GM12872 (cell line): ENCODE measurements at regions not wholly inside any gene's neighbourhood (a gene's known extent, or its start where the extent isn't known, plus 50 kb on each side); places are given as distances from the start of the nearest gene placed in this dataset.

Source experiments
- CTCF ChIP-seq: IDR thresholded peaks from 3 replicates; pipeline ENCODE4 v1.5.1; 2011; ENCODE audit warnings: low read depth, mild to moderate bottlenecking, low read length, moderate library complexity; ENCODE audit not compliant: insufficient read depth

- no peak for TF ChIP-seq CTCF
These were observed 76.8 kb upstream of the NANOS1 start for GRCh38 chr10:118952493-118953295.

DNA sequence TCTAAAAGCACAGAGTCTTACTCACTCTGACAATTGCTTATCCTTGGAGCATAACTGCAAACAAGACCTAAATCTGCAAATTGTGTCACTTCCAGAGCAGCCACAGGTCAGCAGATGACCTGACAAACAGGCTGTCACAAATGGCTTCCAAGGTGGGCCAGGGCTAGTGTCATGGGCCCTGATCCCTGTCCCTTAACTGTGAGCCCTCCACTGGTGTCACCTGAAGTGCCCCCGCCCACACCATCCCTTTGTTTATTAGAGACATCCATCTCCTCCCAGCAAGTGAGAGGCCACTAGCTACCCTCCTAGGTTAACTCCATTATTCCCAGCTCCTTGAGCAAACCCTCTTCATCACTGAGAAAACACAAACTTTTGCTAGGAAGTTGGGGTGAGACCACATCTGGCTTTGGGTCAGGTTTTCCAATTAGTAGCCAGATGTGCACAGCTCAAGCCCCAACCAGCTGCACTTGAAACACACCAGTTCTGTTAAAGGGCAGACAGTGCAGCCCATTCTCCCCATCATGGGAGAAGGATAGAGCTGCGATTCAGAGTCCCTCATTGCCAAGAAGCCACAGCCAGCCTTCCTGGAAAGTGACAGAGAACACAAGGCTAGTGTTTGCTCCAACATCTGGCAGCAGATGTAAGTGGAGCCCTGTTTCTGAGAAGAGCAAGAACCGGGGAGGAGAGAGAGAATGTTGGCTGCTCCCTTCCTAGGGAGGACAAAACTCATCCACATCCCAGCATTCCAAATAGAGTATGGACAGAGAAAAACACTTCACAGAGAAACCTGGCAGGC is 75.7 kb upstream of the NANOS1 start:
- no peak for TF ChIP-seq CTCF

- no peak for TF ChIP-seq CTCF
These were observed 74.0 kb upstream of the NANOS1 start for GRCh38 chr10:118955531-118955930.

- TF ChIP-seq CTCF: 0 out of 3 replicates have a peak, but pooled peaks have one; percentile 1
These were observed 73.3 kb upstream of the NANOS1 start for GRCh38 chr10:118955951-118956801.

DNA sequence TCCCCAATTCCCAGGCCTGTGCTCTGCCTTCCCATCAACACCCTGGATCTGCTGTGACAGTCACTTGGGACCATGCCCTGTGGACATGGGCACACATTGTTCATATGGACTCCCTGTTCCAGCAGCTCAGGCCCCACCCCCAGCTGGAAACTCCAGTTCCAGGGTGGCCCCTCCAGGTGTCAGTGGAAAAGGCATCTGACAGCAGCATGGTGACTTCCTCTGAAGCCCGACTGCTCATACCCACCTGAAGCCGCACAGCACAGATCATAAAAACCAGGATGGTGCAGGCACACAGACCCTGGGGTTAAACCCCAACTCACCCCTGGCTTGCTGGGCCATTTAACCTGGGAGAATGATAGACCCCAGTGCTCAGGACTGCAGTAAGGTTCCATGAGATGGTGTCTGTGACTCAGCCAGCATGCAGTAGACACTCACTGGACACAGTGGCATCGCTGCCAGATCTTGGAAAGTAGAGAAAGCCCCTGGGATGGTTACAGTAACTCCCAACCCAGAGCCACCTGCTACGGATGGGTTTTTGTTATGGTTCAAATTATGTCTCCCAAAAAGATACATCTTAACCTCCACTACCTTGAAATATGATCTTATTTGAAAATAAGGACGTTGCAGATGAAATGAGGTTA is 72.6 kb upstream of the NANOS1 start:
- TF ChIP-seq CTCF: no peak

DNA sequence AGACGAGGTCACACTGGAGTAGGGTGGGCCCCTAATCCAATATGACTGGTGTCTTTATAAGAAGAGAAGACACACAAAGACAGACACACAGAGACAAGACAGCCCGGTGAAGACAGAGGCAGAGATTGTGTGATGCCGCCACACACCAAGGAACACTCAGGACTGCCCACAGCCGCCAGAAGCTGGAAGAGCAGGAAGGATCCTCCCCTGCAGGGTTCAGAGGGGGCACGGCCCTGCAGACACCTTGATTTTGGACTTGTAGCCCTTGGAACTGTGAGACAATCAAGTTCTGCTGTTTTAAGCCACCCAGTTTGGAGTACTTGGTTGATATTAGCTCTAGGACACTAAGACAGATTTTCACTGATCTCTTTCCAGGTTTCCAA is 72.1 kb upstream of the NANOS1 start:
- no peak for TF ChIP-seq CTCF

DNA sequence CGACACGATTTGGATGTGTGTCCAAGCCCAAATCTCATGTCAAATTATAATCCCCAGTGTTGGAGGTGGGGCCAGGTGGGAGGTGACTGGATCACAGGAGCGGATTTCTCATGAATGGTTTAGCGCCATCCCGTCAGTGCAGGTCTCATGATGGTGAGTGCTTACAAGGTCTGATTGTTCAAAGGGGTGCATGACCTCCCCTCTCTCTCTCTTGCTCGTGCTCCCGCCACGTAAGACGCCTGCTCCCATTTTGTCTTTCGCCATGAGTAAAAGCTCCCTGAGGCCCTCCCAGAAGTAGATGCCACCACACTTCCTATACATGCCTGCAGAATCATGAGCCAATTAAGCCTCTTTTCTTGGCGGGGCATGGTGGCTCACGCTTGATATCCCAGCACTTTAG is 71.5 kb upstream of the NANOS1 start:
- TF ChIP-seq CTCF: no peak
